ENCODE measurements at regions not wholly inside any gene's neighbourhood (a gene's known extent, or its start where the extent isn't known, plus 50 kb on each side); places are given as distances from the start of the nearest gene placed in this dataset.

GRCh38 chr7:46322937-46323336 lies 401.9 kb upstream of the IGFBP3 start:
- no peak for DNase-seq

- DNase-seq: no peak
Measured at GRCh38 chr7:46321556-46322205, 400.6 kb upstream of the IGFBP3 start.

- DNase-seq: no peak
Measured at GRCh38 chr7:46320956-46321355, 399.9 kb upstream of the IGFBP3 start.

GRCh38 chr7:46319841-46320240 lies 398.8 kb upstream of the IGFBP3 start:
- DNase-seq: no peak

- DNase-seq: no peak
Measured at GRCh38 chr7:46318276-46318675, 397.2 kb upstream of the IGFBP3 start.

GRCh38 chr7:46317256-46317655 lies 396.2 kb upstream of the IGFBP3 start:
- no peak for DNase-seq

- DNase-seq: no peak
Measured at GRCh38 chr7:46315891-46316290, 394.8 kb upstream of the IGFBP3 start.

GRCh38 chr7:46301677-46302076 lies 380.6 kb upstream of the IGFBP3 start:
- DNase-seq: no peak

- DNase-seq: no peak
Measured at GRCh38 chr7:46297515-46297914, 376.4 kb upstream of the IGFBP3 start.

GRCh38 chr7:46296526-46296925 lies 375.5 kb upstream of the IGFBP3 start:
- no peak for DNase-seq

GRCh38 chr7:46294381-46294780 lies 373.3 kb upstream of the IGFBP3 start:
- DNase-seq: no peak

GRCh38 chr7:46292741-46293140 lies 371.7 kb upstream of the IGFBP3 start:
- DNase-seq: no peak

- DNase-seq: no peak
Measured at GRCh38 chr7:46291601-46292150, 370.6 kb upstream of the IGFBP3 start.

- no peak for DNase-seq
Measured at GRCh38 chr7:46291050-46291438, 370.0 kb upstream of the IGFBP3 start.

GRCh38 chr7:46290374-46291049 lies 369.4 kb upstream of the IGFBP3 start:
- DNase-seq: no peak

GRCh38 chr7:46288861-46289260 lies 367.8 kb upstream of the IGFBP3 start:
- DNase-seq: no peak

GRCh38 chr7:46288010-46288409 lies 366.9 kb upstream of the IGFBP3 start:
- no peak for DNase-seq

- no peak for DNase-seq
Measured at GRCh38 chr7:46286957-46287356, 365.9 kb upstream of the IGFBP3 start.

- no peak for DNase-seq
Measured at GRCh38 chr7:46286356-46286755, 365.3 kb upstream of the IGFBP3 start.

- DNase-seq: no peak
Measured at GRCh38 chr7:46285878-46286277, 364.8 kb upstream of the IGFBP3 start.

GRCh38 chr7:46283852-46284251 lies 362.8 kb upstream of the IGFBP3 start:
- no peak for DNase-seq

- DNase-seq: no peak
Measured at GRCh38 chr7:46282155-46282554, 361.1 kb upstream of the IGFBP3 start.

GRCh38 chr7:46281071-46281470 lies 360.0 kb upstream of the IGFBP3 start:
- no peak for DNase-seq

GRCh38 chr7:46279290-46279689 lies 358.2 kb upstream of the IGFBP3 start:
- DNase-seq: no peak

GRCh38 chr7:46264646-46265045 lies 343.6 kb upstream of the IGFBP3 start:
- DNase-seq: no peak

Measured in bone marrow (tissue), 2 donors.